ENCODE measurements at regions not wholly inside any gene's neighbourhood (a gene's known extent, or its start where the extent isn't known, plus 50 kb on each side); places are given as distances from the start of the nearest gene placed in this dataset.
A peak's percentile ranks its signal among the peaks of the same experiment; 100 is the strongest.

GRCh38 chr18:41577529-41577928 is 377.5 kb upstream of the PIK3C3 start:
- Histone ChIP-seq H3K9ac (ENCODE audit: low read depth, low read length) (no peak overlapping the region), H3K27me3 (ENCODE audit: insufficient read depth, low read length) (no peaks in the 10 kb centered on the region), H3K4me1 (ENCODE audit: insufficient read depth, low read length) (peaks cover 15% of the 10 kb centered on the region; the same call in 1 of the 2 replicates), H3K27ac (ENCODE audit: low read depth, low read length) (no peak overlapping the region), H3K9me3 (ENCODE audit: insufficient read depth, low read depth, low read length) (no peaks in the 10 kb centered on the region), H3K4me3 (ENCODE audit: low read length) (no peak overlapping the region), H3K36me3 (ENCODE audit: insufficient read depth, low read length) (no peaks in the 10 kb centered on the region)

DNA sequence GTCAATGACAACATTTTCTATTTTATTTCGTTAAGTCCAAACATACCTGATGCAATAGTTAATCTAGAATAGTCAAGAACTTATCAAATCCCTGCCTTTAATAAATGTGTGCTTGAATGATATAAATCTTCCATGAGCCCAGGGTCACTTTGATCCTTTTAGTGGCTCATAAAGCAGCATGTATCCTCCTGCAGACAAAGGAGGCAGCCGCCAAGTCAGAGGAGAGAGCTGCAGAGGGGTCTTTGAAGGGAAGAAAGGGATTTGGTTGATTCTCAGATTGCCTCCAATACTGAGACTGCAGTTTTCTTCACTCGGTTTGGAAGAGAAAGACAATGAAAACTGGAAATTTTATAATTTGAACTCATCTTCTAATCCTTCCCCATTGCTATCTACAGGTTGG is 378.4 kb upstream of the PIK3C3 start:
- Histone ChIP-seq H3K9me3 (ENCODE audit: insufficient read depth, low read depth, low read length) (no peaks in the 10 kb centered on the region), H3K27me3 (ENCODE audit: insufficient read depth, low read length) (no peaks in the 10 kb centered on the region), H3K4me3 (ENCODE audit: low read length) (no peak overlapping the region), H3K4me1 (ENCODE audit: insufficient read depth, low read length) (peaks cover 15% of the 10 kb centered on the region; the same call in 1 of the 2 replicates), H3K36me3 (ENCODE audit: insufficient read depth, low read length) (no peaks in the 10 kb centered on the region), H3K9ac (ENCODE audit: low read depth, low read length) (peak overlapping the region; percentile 15; the same call in 1 of the 2 replicates), H3K27ac (ENCODE audit: low read depth, low read length) (no peak overlapping the region)
- 82% methylated on average over 2 of the region's 3 CpGs for WGBS

GRCh38 chr18:41569867-41570266 is 385.2 kb upstream of the PIK3C3 start:
- Histone ChIP-seq H3K9me3 (ENCODE audit: insufficient read depth, low read depth, low read length) (no peaks in the 10 kb centered on the region), H3K4me1 (ENCODE audit: insufficient read depth, low read length) (peaks cover 9% of the 10 kb centered on the region; the same call in 1 of the 2 replicates), H3K36me3 (ENCODE audit: insufficient read depth, low read length) (no peaks in the 10 kb centered on the region), H3K27ac (ENCODE audit: low read depth, low read length) (no peak overlapping the region), H3K9ac (ENCODE audit: low read depth, low read length) (no peak overlapping the region), H3K4me3 (ENCODE audit: low read length) (no peak overlapping the region), H3K27me3 (ENCODE audit: insufficient read depth, low read length) (no peaks in the 10 kb centered on the region)
- 69% methylated on average over 1 of the region's 1 CpG for WGBS

- Histone ChIP-seq H3K27ac (ENCODE audit: low read depth, low read length) (no peak overlapping the region), H3K4me1 (ENCODE audit: insufficient read depth, low read length) (peaks cover 4% of the 10 kb centered on the region; the same call in 1 of the 2 replicates), H3K9me3 (ENCODE audit: insufficient read depth, low read depth, low read length) (no peaks in the 10 kb centered on the region), H3K27me3 (ENCODE audit: insufficient read depth, low read length) (no peaks in the 10 kb centered on the region), H3K9ac (ENCODE audit: low read depth, low read length) (no peak overlapping the region), H3K4me3 (ENCODE audit: low read length) (no peak overlapping the region), H3K36me3 (ENCODE audit: insufficient read depth, low read length) (peaks cover 4% of the 10 kb centered on the region; the same call in 1 of the 2 replicates)
- WGBS: 100% methylated on average over 1 of the region's 2 CpGs
These were observed 393.1 kb upstream of the PIK3C3 start for GRCh38 chr18:41561961-41562360.

DNA sequence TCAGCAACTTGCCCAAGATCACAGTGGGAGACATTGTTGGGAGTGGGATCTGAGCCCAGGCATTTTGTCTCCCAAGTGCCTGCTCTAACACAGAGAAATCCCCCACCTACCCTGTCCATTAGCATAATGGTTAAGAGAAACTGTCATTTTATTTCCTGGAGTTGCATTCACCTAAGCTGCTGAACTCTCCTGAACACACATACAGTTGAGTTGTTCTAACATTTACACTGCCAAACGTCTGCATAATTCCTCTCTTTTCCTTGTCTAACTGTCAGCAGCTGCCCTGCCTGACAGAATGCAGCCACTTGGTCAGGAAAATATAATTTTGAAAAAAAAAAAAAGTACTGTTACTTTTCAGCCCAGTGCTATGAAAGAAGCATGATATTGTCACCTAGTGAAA is 396.3 kb upstream of the PIK3C3 start:
- H3K9ac ChIP-seq (ENCODE audit: low read depth, low read length): no peak overlapping the region
- H3K9me3 ChIP-seq (ENCODE audit: insufficient read depth, low read depth, low read length): no peaks in the 10 kb centered on the region
- no peaks in the 10 kb centered on the region for H3K27me3 ChIP-seq (ENCODE audit: insufficient read depth, low read length)
- H3K27ac ChIP-seq (ENCODE audit: low read depth, low read length): no peak overlapping the region
- 86% methylated on average over 1 of the region's 1 CpG for WGBS
- H3K4me1 ChIP-seq (ENCODE audit: insufficient read depth, low read length): peaks cover 4% of the 10 kb centered on the region; the same call in 1 of the 2 replicates
- H3K4me3 ChIP-seq (ENCODE audit: low read length): no peak overlapping the region
- no peaks in the 10 kb centered on the region for H3K36me3 ChIP-seq (ENCODE audit: insufficient read depth, low read length)

DNA sequence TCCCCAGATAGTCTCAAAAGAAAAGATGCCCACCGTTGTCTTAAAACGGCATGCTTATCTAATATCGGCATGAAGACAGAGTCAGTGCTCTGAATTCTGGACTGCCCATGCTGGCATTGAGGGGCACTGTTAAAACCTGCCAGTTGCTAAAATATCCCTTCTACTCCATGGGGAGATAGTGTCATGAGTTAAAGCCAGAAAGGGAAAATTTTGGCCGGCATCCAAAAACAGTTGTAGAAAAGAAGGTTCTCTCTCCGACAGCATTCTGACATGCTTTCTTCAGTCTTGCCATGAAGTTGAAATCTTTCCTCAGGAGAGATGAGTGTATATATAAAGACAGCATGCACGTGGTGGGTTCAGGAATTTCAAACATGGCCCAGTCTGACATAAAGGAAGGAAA is 401.3 kb upstream of the PIK3C3 start:
- Histone ChIP-seq H3K27me3 (ENCODE audit: insufficient read depth, low read length) (no peaks in the 10 kb centered on the region), H3K4me3 (ENCODE audit: low read length) (no peak overlapping the region), H3K9ac (ENCODE audit: low read depth, low read length) (no peak overlapping the region), H3K9me3 (ENCODE audit: insufficient read depth, low read depth, low read length) (no peaks in the 10 kb centered on the region), H3K36me3 (ENCODE audit: insufficient read depth, low read length) (no peaks in the 10 kb centered on the region), H3K4me1 (ENCODE audit: insufficient read depth, low read length) (peaks cover 4% of the 10 kb centered on the region; the same call in 1 of the 2 replicates), H3K27ac (ENCODE audit: low read depth, low read length) (no peak overlapping the region)
- WGBS: 90% methylated on average over 6 of the region's 6 CpGs

DNA sequence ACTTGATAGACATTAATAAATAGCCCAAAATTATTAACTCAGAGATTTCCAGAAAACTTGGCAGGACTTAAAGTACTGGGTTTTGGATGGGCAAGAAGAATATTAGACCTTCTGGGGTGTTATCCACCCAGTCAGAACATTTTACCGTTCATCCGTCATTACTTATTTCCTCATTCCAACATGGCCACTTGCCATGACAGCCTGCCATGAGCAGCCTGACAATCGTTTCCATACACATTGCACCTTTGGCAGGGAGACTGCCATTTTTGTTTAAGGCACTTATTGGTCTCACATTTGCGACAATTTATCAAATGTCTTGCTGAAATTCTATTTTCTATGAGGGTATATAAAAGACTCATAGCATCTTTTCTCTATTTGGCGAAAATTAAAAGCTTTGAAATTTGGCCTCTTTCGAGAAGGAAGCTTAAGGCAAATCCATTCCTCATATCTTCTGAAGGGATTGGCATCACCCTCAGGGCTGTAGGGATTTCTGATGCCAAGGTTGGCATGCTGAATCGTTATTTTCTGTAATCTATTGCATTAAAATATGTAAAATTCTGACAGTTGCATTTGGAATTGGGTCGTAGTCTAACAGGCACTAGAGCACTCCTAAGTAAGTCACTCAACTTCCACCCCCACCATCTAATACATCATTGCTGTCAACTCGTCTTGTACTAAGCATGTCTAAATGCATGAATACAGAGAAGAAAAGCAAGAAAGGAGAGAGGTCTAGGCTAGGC is 406.3 kb upstream of the PIK3C3 start:
- Histone ChIP-seq H3K4me1 (ENCODE audit: insufficient read depth, low read length) (no peaks in the 10 kb centered on the region), H3K36me3 (ENCODE audit: insufficient read depth, low read length) (no peaks in the 10 kb centered on the region), H3K27me3 (ENCODE audit: insufficient read depth, low read length) (no peaks in the 10 kb centered on the region), H3K27ac (ENCODE audit: low read depth, low read length) (no peak overlapping the region), H3K4me3 (ENCODE audit: low read length) (no peak overlapping the region), H3K9me3 (ENCODE audit: insufficient read depth, low read depth, low read length) (no peaks in the 10 kb centered on the region), H3K9ac (ENCODE audit: low read depth, low read length) (no peak overlapping the region)
- WGBS: 89% methylated on average over 8 of the region's 9 CpGs

DNA sequence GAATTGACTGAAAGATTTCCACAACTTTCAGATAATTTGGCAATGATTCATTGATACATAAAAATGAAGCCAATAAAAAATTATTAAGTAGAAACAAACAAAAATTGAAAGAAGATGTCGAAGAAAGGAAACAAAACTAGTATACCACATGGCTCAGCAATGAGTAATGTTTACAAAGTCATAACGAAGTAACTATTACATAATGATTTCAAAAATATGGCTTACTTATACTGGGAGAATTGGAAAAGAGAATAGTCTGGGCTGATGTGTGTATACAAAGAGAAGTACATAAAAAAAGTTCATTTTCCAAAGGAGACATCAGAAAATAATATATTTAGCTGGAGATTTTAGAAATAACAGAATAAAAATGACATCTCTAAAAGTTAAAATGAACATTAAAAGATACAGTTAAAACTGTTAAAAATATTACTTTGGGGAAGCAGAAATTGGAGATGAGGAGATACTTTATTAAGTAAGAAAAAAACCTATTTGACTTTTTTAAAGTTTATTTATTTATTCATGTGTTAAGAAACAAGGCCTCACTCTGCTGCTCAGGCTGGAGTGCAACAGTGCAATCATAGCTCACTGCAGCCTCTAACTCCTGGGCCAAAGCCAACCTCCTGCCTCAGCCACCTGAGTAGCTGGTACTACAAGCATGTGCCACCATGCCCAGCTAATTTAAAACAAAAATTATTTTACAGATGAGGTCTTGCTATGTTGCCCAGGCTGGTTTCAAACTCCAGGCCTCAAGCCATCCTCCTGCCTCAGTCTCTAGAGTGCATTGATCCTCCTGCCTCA is 409.7 kb upstream of the PIK3C3 start:
- Histone ChIP-seq H3K4me1 (ENCODE audit: insufficient read depth, low read length) (no peaks in the 10 kb centered on the region), H3K36me3 (ENCODE audit: insufficient read depth, low read length) (no peaks in the 10 kb centered on the region), H3K27ac (ENCODE audit: low read depth, low read length) (no peak overlapping the region), H3K4me3 (ENCODE audit: low read length) (no peak overlapping the region), H3K9me3 (ENCODE audit: insufficient read depth, low read depth, low read length) (no peaks in the 10 kb centered on the region), H3K9ac (ENCODE audit: low read depth, low read length) (no peak overlapping the region), H3K27me3 (ENCODE audit: insufficient read depth, low read length) (no peaks in the 10 kb centered on the region)
- no CpG with 5 or more reads among the region's 2 CpGs for WGBS

DNA sequence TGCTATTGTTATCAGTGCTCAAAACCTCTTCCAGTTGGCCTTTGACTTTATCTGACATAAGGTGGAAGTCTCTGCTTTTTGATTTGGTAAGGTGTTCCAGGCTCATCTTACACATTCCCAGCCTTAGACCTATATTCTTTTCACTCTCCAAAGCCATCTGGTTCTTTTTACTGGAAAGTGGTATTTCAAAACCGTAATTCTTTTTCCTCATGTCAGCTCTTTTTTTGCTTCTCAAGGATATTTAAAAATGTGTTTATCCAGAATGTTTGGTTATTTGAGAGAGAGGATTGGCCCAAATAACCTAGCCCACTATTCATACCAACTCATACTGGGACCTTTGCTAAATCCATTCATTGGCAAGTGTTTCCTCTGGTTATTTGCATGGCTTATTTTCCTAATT is 411.2 kb upstream of the PIK3C3 start:
- H3K27ac ChIP-seq (ENCODE audit: low read depth, low read length): no peak overlapping the region
- no peak overlapping the region for H3K4me3 ChIP-seq (ENCODE audit: low read length)
- no peaks in the 10 kb centered on the region for H3K9me3 ChIP-seq (ENCODE audit: insufficient read depth, low read depth, low read length)
- no peaks in the 10 kb centered on the region for H3K4me1 ChIP-seq (ENCODE audit: insufficient read depth, low read length)
- no peak overlapping the region for H3K9ac ChIP-seq (ENCODE audit: low read depth, low read length)
- no peaks in the 10 kb centered on the region for H3K27me3 ChIP-seq (ENCODE audit: insufficient read depth, low read length)
- H3K36me3 ChIP-seq (ENCODE audit: insufficient read depth, low read length): no peaks in the 10 kb centered on the region
- WGBS: 100% methylated on average over 1 of the region's 1 CpG

- WGBS: 97% methylated on average over 3 of the region's 3 CpGs
These were observed 414.7 kb upstream of the PIK3C3 start for GRCh38 chr18:41540237-41540871.

DNA sequence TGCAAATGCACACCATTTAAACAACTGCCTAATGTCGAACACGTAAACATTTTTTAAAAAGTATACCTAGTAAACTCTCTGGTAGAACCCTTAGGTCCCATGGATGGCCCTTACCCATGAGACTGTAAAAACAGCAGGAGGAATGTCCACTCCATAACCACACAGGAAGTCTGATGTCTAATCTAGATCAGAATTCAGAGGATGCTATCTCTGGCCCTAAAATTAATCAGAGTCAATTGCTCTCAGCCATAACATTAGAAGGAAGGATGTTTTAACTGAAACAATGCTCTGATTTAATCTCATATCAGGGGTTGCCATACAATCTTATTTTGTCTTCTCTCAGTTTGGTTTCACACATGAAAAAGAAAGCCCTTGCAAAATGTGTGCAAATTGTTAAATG is 416.3 kb upstream of the PIK3C3 start:
- no peaks in the 10 kb centered on the region for H3K36me3 ChIP-seq (ENCODE audit: insufficient read depth, low read length)
- no peaks in the 10 kb centered on the region for H3K27me3 ChIP-seq (ENCODE audit: insufficient read depth, low read length)
- peaks cover 5% of the 10 kb centered on the region for H3K4me1 ChIP-seq (ENCODE audit: insufficient read depth, low read length)
- no peak overlapping the region for H3K27ac ChIP-seq (ENCODE audit: low read depth, low read length)
- H3K4me3 ChIP-seq (ENCODE audit: low read length): no peak overlapping the region
- H3K9me3 ChIP-seq (ENCODE audit: insufficient read depth, low read depth, low read length): no peaks in the 10 kb centered on the region
- WGBS: 100% methylated on average over 2 of the region's 2 CpGs
- no peak overlapping the region for H3K9ac ChIP-seq (ENCODE audit: low read depth, low read length)

More at GRCh38 chr18:41540237-41540871, 414.7 kb upstream of the PIK3C3 start:
- H3K36me3 ChIP-seq (ENCODE audit: insufficient read depth, low read length): no peaks in the 10 kb centered on the region
- no peak overlapping the region for H3K4me3 ChIP-seq (ENCODE audit: low read length)
- no peak overlapping the region for H3K9ac ChIP-seq (ENCODE audit: low read depth, low read length)
- H3K9me3 ChIP-seq (ENCODE audit: insufficient read depth, low read depth, low read length): no peaks in the 10 kb centered on the region
- no peaks in the 10 kb centered on the region for H3K27me3 ChIP-seq (ENCODE audit: insufficient read depth, low read length)
- H3K27ac ChIP-seq (ENCODE audit: low read depth, low read length): no peak overlapping the region
- H3K4me1 ChIP-seq (ENCODE audit: insufficient read depth, low read length): no peaks in the 10 kb centered on the region
